ENCODE measurements at regions not wholly inside any gene's neighbourhood (a gene's known extent, or its start where the extent isn't known, plus 50 kb on each side); places are given as distances from the start of the nearest gene placed in this dataset.

GRCh38 chr21:16402752-16403151 lies 673.0 kb downstream of the USP25 start:
- TF ChIP-seq, protein P1, sequence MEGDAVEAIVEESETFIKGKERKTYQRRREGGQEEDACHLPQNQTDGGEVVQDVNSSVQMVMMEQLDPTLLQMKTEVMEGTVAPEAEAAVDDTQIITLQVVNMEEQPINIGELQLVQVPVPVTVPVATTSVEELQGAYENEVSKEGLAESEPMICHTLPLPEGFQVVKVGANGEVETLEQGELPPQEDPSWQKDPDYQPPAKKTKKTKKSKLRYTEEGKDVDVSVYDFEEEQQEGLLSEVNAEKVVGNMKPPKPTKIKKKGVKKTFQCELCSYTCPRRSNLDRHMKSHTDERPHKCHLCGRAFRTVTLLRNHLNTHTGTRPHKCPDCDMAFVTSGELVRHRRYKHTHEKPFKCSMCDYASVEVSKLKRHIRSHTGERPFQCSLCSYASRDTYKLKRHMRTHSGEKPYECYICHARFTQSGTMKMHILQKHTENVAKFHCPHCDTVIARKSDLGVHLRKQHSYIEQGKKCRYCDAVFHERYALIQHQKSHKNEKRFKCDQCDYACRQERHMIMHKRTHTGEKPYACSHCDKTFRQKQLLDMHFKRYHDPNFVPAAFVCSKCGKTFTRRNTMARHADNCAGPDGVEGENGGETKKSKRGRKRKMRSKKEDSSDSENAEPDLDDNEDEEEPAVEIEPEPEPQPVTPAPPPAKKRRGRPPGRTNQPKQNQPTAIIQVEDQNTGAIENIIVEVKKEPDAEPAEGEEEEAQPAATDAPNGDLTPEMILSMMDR (IDR thresholded peaks at IDR 0.05; ENCODE audit: extremely low read depth, missing control alignments) = no peak
- DNase-seq (ENCODE audit: low spot score) = no peak

- no peak for DNase-seq (ENCODE audit: low spot score)
- TF ChIP-seq, protein P1 (IDR thresholded peaks at IDR 0.05; ENCODE audit: extremely low read depth, missing control alignments) = no peak
Measured at GRCh38 chr21:16404776-16405175, 675.0 kb downstream of the USP25 start.

- TF ChIP-seq, protein P1 (IDR thresholded peaks at IDR 0.05; ENCODE audit: extremely low read depth, missing control alignments) = no peak
- DNase-seq (ENCODE audit: low spot score) = no peak
Measured at GRCh38 chr21:16406355-16406754, 676.6 kb downstream of the USP25 start.

- TF ChIP-seq, protein P1 (IDR thresholded peaks at IDR 0.05; ENCODE audit: extremely low read depth, missing control alignments) = no peak
- DNase-seq (ENCODE audit: low spot score) = no peak
Measured at GRCh38 chr21:16407403-16408240, 677.8 kb downstream of the USP25 start.

- no peak for DNase-seq (ENCODE audit: low spot score)
- TF ChIP-seq, protein P1 (IDR thresholded peaks at IDR 0.05; ENCODE audit: extremely low read depth, missing control alignments) = no peak
Measured at GRCh38 chr21:16408280-16408679, 678.5 kb downstream of the USP25 start.

- no peak for DNase-seq (ENCODE audit: low spot score)
- TF ChIP-seq, protein P1 (IDR thresholded peaks at IDR 0.05; ENCODE audit: extremely low read depth, missing control alignments) = no peak
Measured at GRCh38 chr21:16409352-16409751, 679.6 kb downstream of the USP25 start.

- TF ChIP-seq, protein P1 (IDR thresholded peaks at IDR 0.05; ENCODE audit: extremely low read depth, missing control alignments) = no peak
- DNase-seq (ENCODE audit: low spot score) = no peak
Measured at GRCh38 chr21:16418226-16418625, 688.4 kb downstream of the USP25 start.

Data from GM20000 (cell line).